Keratinocyte (primary cell): ENCODE measurements at regions not wholly inside any gene's neighbourhood (a gene's known extent, or its start where the extent isn't known, plus 50 kb on each side); places are given as distances from the start of the nearest gene placed in this dataset.

Experiments
- DNase-seq: peaks from one replicate; pipeline ENCODE4 v3.0.0-alpha.2; 2011; ENCODE audit warnings: low read depth, missing footprints, low spot score
- FAIRE-seq: peaks from 2 replicates; lab custom pipeline; 2011; peaks lifted over from hg19 to GRCh38; lab: Jason Lieb, UNC
- H2AFZ ChIP-seq: 2 replicates; pipeline ENCODE4 v1.6.0; 2012; ENCODE audit warnings: low read length, control low read depth, inconsistent platforms; ENCODE audit not compliant: control insufficient read depth
- H3K27ac ChIP-seq: 2 replicates; pipeline ENCODE4 v1.5.1; 2011; ENCODE audit warnings: low read length; ENCODE audit not compliant: control insufficient read depth, insufficient read depth
- H3K27me3 ChIP-seq: 3 replicates; pipeline ENCODE4 v1.6.0; 2011; ENCODE audit warnings: low read length; ENCODE audit not compliant: control insufficient read depth, insufficient read depth; ENCODE audit errors: extremely low read depth
- H3K36me3 ChIP-seq, 2 experiments: 2 replicates in 1 of 2; 3 replicates in 1 of 2; pipeline ENCODE4 v1.5.1; 2011; ENCODE audit warnings: low read length in 2 of 2, mild to moderate bottlenecking in 1 of 2; ENCODE audit not compliant: control insufficient read depth in 2 of 2, insufficient read depth in 2 of 2; ENCODE audit errors: extremely low read depth in 1 of 2
- H3K4me1 ChIP-seq: 3 replicates; pipeline ENCODE4 v1.5.1; 2011; ENCODE audit warnings: low read length; ENCODE audit not compliant: control insufficient read depth, insufficient read depth; ENCODE audit errors: extremely low read depth
- H3K4me2 ChIP-seq: 3 replicates; pipeline ENCODE4 v1.6.0; 2011; ENCODE audit warnings: low read depth, low read length; ENCODE audit not compliant: control insufficient read depth, insufficient read depth; ENCODE audit errors: extremely low read depth
- H3K4me3 ChIP-seq, 3 experiments: fragments of 200-600 bp in 1 of 3; sonication (generic) in 1 of 3; 2 replicates in 2 of 3; 3 replicates in 1 of 3; pipeline ENCODE4 v1.5.1; 2011 to 2016; ENCODE audit warnings: low read length in 3 of 3, mild to moderate bottlenecking in 3 of 3, control low read depth in 2 of 3, inconsistent platforms in 1 of 3, low read depth in 1 of 3, mixed read lengths in 1 of 3, mixed run types in 1 of 3, moderate library complexity in 1 of 3; ENCODE audit not compliant: control insufficient read depth in 2 of 3, insufficient read depth in 2 of 3; ENCODE audit errors: extremely low read depth in 1 of 3
- H3K79me2 ChIP-seq: 2 replicates; pipeline ENCODE4 v1.6.0; 2012; ENCODE audit warnings: low read length; ENCODE audit not compliant: control insufficient read depth, insufficient read depth
- H3K9ac ChIP-seq: 3 replicates; pipeline ENCODE4 v1.6.0; 2011; ENCODE audit warnings: low read length; ENCODE audit not compliant: control insufficient read depth, insufficient read depth; ENCODE audit errors: extremely low read depth
- H3K9me1 ChIP-seq: 3 replicates; pipeline ENCODE4 v1.6.0; 2011; ENCODE audit warnings: low read length; ENCODE audit not compliant: control insufficient read depth, insufficient read depth; ENCODE audit errors: extremely low read depth
- H3K9me3 ChIP-seq: 2 replicates; pipeline ENCODE4 v1.5.1; 2012; ENCODE audit warnings: low read depth, low read length; ENCODE audit not compliant: control insufficient read depth
- H4K20me1 ChIP-seq: 3 replicates; pipeline ENCODE4 v1.6.0; 2011; ENCODE audit warnings: low read length; ENCODE audit not compliant: control insufficient read depth, insufficient read depth; ENCODE audit errors: extremely low read depth
- CTCF ChIP-seq, 3 experiments: IDR thresholded peaks in 1 of 3; conservative IDR thresholded peaks in 1 of 3; optimal IDR thresholded peaks in 1 of 3; 2 replicates in 2 of 3; 3 replicates in 1 of 3; pipeline versions ENCODE3 to v1.5.1; 2011; ENCODE audit warnings: low read length in 3 of 3, mild to moderate bottlenecking in 3 of 3, moderate library complexity in 2 of 3, control low read depth in 1 of 3, inconsistent platforms in 1 of 3; ENCODE audit not compliant: insufficient read depth in 2 of 3; ENCODE audit errors: extremely low read depth in 1 of 3
- EZH2 ChIP-seq: IDR thresholded peaks from one replicate; pipeline ENCODE4 v1.6.1; 2012; ENCODE audit warnings: inconsistent platforms, mild to moderate bottlenecking, low read length, moderate library complexity
- dilution Hi-C: fragments of 300-500 bp; cut with MboI; formaldehyde crosslinking; loops from one replicate; pipeline ENCODE4 v1.7.0; 2020; ENCODE audit warnings: low sequenced_read_pairs; ENCODE audit not compliant: extremely low pct_ligation_motif_present

DNA sequence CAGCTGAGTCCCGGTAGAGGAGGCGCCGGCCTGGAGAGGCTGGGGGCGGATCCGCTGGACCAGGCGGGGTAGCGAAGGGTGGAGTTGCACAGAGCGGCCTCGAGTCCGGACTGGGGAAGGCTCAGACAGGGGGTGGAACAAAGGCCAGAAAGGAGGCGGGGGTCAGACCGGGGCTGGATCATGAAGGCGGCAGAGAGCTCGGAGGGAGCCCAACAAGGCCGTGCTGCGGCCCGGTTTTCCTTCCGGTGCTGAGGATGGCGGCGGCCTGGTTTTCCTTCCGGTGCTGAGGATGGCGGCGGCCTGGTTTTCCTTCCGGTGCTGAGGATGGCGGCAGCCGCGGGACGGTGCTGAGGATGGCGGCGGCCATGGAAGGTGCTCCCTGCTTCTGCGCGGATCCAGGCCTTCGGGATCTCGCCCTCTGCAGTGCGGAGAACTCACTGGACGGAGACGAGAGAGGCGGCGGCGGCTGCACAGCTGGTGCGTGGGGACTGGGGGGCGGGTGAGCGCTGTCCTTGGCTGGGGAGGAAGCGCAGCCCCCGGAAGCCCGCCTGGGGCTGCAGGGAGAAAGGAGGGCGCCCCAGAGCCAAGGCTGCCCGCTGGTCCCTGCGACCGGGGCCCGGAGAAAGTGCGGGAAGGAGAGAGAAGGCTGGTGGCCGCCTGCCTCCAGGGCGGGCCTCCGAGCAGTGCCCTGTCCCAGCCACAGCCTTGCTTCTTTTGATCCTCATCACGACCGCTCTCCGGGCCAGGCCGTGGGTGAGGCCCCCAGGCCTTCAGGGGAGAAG is 350.4 kb upstream of the B3GAT1 start:
- DNase-seq (no peak), FAIRE-seq (no peak)
- Histone ChIP-seq H3K9me1 (no peaks in the 10 kb centered on the region), H3K4me3 (peak overlapping the region in 1 of 3 experiments; percentile 22), H3K79me2 (no peaks in the 10 kb centered on the region), H4K20me1 (no peaks in the 10 kb centered on the region), H3K27ac (no peak overlapping the region), H3K4me2 (no peak overlapping the region), H3K9ac (no peak overlapping the region), H3K9me3 (peaks cover 9% of the 10 kb centered on the region), H3K36me3 (no peaks in the 10 kb centered on the region), H3K4me1 (no peaks in the 10 kb centered on the region), H2AFZ (no peak overlapping the region), H3K27me3 (no peaks in the 10 kb centered on the region)
- dilution Hi-C loops, result no loop called here
- TF ChIP-seq EZH2, result no peak
- TF ChIP-seq CTCF (optimal IDR thresholded peaks at IDR 0.05 in 1 of 3, IDR thresholded peaks at IDR 0.05 in 1 of 3, conservative IDR thresholded peaks at IDR 0.05 in 1 of 3; ENCODE audit: extremely low read depth in 1 of 3, insufficient read depth in 2 of 3, low read length in 3 of 3), result no peak

DNA sequence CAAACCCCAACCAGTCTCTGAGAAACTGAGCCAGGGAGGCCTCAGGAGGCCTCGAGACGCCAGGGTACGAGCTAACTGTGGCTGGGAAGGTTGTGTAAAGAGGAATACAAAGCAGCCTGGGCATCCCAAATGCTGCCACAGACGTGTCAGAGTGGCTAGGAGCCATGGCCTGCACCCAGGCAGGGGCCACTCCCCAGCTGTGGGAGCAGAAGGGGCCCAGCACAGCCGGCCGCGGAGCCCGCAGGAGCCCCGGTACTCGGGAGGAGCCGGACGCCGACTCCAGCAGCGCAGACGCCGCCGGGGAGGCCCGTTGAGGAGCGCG is 349.8 kb upstream of the B3GAT1 start:
- TF ChIP-seq EZH2, result no peak
- Histone ChIP-seq H3K9ac (no peak overlapping the region), H3K4me2 (no peak overlapping the region), H4K20me1 (no peaks in the 10 kb centered on the region), H3K9me3 (peaks cover 9% of the 10 kb centered on the region), H3K27ac (no peak overlapping the region), H3K4me3 (peak overlapping the region in 1 of 3 experiments; percentile 14), H3K9me1 (no peaks in the 10 kb centered on the region), H2AFZ (no peak overlapping the region), H3K36me3 (no peaks in the 10 kb centered on the region), H3K4me1 (no peaks in the 10 kb centered on the region), H3K79me2 (no peaks in the 10 kb centered on the region), H3K27me3 (no peaks in the 10 kb centered on the region)
- DNase-seq (no peak), FAIRE-seq (no peak)
- dilution Hi-C loops, result no loop called here

DNA sequence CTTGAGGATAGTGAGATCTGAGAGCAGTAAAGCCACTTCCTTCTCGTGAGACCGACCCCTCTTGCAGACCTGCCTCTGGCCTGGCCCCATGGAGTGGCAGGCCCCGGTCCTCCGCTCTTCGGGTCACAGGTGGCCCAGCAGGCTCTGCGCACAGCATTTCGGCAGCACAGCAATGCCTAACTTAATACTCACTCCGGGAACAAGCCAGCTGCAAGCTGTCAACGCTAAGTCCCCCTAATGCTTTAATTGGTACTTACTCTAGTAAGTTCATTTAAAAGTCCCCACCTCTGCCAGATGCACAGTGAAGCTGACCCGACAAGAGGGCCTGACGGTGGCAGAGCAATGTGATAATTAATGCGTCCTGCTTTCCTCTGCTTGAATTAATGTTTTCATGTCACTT is 349.3 kb upstream of the B3GAT1 start:
- dilution Hi-C loops, result no loop called here
- no peak for FAIRE-seq
- Histone ChIP-seq H2AFZ (no peak overlapping the region), H3K4me1 (no peaks in the 10 kb centered on the region), H3K27me3 (no peaks in the 10 kb centered on the region), H3K9ac (no peak overlapping the region), H3K27ac (no peak overlapping the region), H3K4me2 (no peak overlapping the region), H3K9me1 (no peaks in the 10 kb centered on the region), H3K9me3 (peaks cover 9% of the 10 kb centered on the region), H3K79me2 (no peaks in the 10 kb centered on the region), H3K4me3 (no peak overlapping the region), H3K36me3 (no peaks in the 10 kb centered on the region), H4K20me1 (no peaks in the 10 kb centered on the region)
- DNase-seq, result no peak
- TF ChIP-seq CTCF (optimal IDR thresholded peaks at IDR 0.05 in 1 of 3, IDR thresholded peaks at IDR 0.05 in 1 of 3, conservative IDR thresholded peaks at IDR 0.05 in 1 of 3; ENCODE audit: extremely low read depth in 1 of 3, insufficient read depth in 2 of 3, low read length in 3 of 3) (no peak), EZH2 (no peak)
